ENCODE measurements at regions not wholly inside any gene's neighbourhood (a gene's known extent, or its start where the extent isn't known, plus 50 kb on each side); places are given as distances from the start of the nearest gene placed in this dataset.

DNA sequence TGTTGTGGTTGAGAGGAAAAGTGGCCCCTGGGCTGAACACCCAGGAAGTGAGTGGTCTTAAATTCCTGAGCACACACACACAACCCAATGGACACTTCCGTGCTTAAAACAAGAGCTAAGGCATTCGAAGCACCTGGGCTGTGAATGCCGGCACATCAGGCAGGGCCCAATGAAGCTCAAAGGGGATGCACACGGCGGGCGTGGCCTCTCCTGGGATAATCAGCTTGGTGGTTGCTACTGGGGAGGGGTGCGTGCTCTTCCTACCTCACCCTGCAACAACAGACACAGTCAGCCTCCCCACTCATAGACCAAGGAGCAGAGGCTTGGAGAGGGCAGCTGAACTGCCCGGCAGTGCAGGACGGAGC, 115.0 kb upstream of the TCERG1L start:
- Histone ChIP-seq H3T11ph (ENCODE audit: low read length) (no peak overlapping the region), H3K79me1 (ENCODE audit: insufficient read depth, low read depth, low read length, poor library complexity, severe bottlenecking) (no peaks in the 10 kb centered on the region), H2BK12ac (ENCODE audit: insufficient read length, low read depth, low read length) (no peak overlapping the region), H3K79me2 (ENCODE audit: insufficient read depth, low read length) (no peaks in the 10 kb centered on the region), H2AK5ac (ENCODE audit: insufficient read length, low read length) (no peak overlapping the region), H3K9ac (ENCODE audit: extremely low read depth, insufficient read length, low read length) (no peak overlapping the region), H4K8ac (replicated peaks; ENCODE audit: insufficient read length, low read depth, low read length) (no peak overlapping the region), H2AFZ (ENCODE audit: low read length) (no peak overlapping the region), H3K27me3 (ENCODE audit: insufficient read depth, low read length) (no peaks in the 10 kb centered on the region), H2BK5ac (ENCODE audit: insufficient read length, low read length) (no peak overlapping the region), H3K23me2 (ENCODE audit: insufficient read length, low read depth, low read length, poor library complexity, severe bottlenecking) (no peaks in the 10 kb centered on the region), H2BK15ac (ENCODE audit: low read depth, low read length) (no peak overlapping the region), H3K23ac (ENCODE audit: insufficient read length, low read depth, low read length) (no peak overlapping the region), H3K18ac (ENCODE audit: insufficient read length, low read depth, low read length) (no peak overlapping the region), H4K5ac (ENCODE audit: insufficient read length, low read depth, low read length) (no peak overlapping the region), H4K91ac (ENCODE audit: insufficient read length, low read depth, low read length) (no peak overlapping the region), H3K14ac (ENCODE audit: insufficient read depth, low read length) (no peak overlapping the region), H3K56ac (ENCODE audit: insufficient read length, low read depth, low read length) (no peak overlapping the region), H4K20me1 (ENCODE audit: control insufficient read depth, insufficient read depth, insufficient read length) (no peaks in the 10 kb centered on the region), H3K4ac (ENCODE audit: low read depth, low read length) (no peak overlapping the region), H2BK120ac (ENCODE audit: low read depth, low read length, poor library complexity, severe bottlenecking) (no peak overlapping the region), H2BK20ac (ENCODE audit: low read depth, low read length, poor library complexity, severe bottlenecking) (no peak overlapping the region), H3K9me3 (ENCODE audit: control insufficient read depth, low read depth, low read length) (no peaks in the 10 kb centered on the region), H3K27ac (ENCODE audit: insufficient read length, low read depth, low read length) (no peak overlapping the region), H3K4me1 (ENCODE audit: insufficient read depth, low read length) (no peaks in the 10 kb centered on the region), H3K4me2 (ENCODE audit: insufficient read depth, insufficient read length, low read length) (no peak overlapping the region)
- no peak for DNase-seq
- no peaks in the 10 kb centered on the region for H3K9me3 Mint-ChIP-seq
- TF ChIP-seq, protein P1, sequence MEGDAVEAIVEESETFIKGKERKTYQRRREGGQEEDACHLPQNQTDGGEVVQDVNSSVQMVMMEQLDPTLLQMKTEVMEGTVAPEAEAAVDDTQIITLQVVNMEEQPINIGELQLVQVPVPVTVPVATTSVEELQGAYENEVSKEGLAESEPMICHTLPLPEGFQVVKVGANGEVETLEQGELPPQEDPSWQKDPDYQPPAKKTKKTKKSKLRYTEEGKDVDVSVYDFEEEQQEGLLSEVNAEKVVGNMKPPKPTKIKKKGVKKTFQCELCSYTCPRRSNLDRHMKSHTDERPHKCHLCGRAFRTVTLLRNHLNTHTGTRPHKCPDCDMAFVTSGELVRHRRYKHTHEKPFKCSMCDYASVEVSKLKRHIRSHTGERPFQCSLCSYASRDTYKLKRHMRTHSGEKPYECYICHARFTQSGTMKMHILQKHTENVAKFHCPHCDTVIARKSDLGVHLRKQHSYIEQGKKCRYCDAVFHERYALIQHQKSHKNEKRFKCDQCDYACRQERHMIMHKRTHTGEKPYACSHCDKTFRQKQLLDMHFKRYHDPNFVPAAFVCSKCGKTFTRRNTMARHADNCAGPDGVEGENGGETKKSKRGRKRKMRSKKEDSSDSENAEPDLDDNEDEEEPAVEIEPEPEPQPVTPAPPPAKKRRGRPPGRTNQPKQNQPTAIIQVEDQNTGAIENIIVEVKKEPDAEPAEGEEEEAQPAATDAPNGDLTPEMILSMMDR (conservative IDR thresholded peaks at IDR 0.05), result no peak
- H3K27ac Mint-ChIP-seq, result no peak overlapping the region
- H3K36me3 Mint-ChIP-seq (ENCODE audit: insufficient read depth in 1 of 3, low read depth in 3 of 3), result no peaks in the 10 kb centered on the region
- WGBS (ENCODE audit: extremely low coverage, insufficient read length, low lambda C conversion rate), result no CpG with 5 or more reads among the region's 9 CpGs
- no peak overlapping the region for H3K4me3 Mint-ChIP-seq
- peaks cover 11% of the 10 kb centered on the region for H3K27me3 Mint-ChIP-seq (ENCODE audit: low read depth)
- H3K4me1 Mint-ChIP-seq, result peaks cover 0 to 8% of the 10 kb centered on the region in 2 experiments; a peak in 3 of 4 replicates
